Mammary epithelial cell (primary cell): ENCODE measurements at regions not wholly inside any gene's neighbourhood (a gene's known extent, or its start where the extent isn't known, plus 50 kb on each side); places are given as distances from the start of the nearest gene placed in this dataset.

ENCODE experiments used
- EZH2 ChIP-seq: IDR thresholded peaks from 2 replicates; pipeline ENCODE4 v1.6.1; 2012; ENCODE audit warnings: low read length, inconsistent platforms, borderline replicate concordance
- TF ChIP-seq, protein P1 (sequence below), 2 donors: IDR thresholded peaks in 1 of 2; conservative IDR thresholded peaks in 1 of 2; 2 replicates each; pipeline ENCODE4 v1.5.1; 2011 to 2012; ENCODE audit warnings: inconsistent platforms in 2 of 2, low read length in 2 of 2, mild to moderate bottlenecking in 2 of 2, control low read depth in 1 of 2, low read depth in 1 of 2; ENCODE audit not compliant: insufficient read depth in 1 of 2; ENCODE audit errors: extremely low read depth in 1 of 2

DNA sequence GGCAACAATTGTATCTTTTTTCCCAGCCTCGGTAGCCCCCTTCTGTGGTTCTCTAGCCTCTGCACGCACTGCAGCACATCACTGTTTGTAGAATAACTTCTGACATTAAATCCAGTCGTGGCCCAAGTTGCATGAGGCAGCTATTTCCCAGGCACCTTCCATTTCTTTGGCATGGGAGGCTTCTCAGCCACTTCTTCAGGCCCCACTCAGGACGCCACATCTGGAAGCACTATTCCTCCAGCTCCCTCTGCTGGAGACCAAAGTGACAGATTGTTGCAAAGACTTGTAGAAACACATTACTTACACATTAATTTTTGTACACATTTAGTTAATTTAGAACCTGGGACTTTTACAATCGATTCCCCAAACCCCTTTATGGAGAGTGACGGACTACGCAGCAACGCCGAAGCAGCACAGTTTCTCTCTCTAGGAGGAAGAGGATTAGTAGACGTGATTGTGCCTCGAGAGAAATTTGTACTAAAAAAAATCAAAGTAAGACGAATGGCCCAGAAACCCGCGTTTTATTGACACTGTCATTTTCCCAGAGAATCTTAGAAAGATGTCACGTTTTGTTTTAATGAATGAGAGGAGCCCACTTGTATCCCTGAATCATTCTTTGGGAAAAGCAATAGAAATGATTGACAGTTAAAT, 57.8 kb upstream of the RGPD5 start:
- TF ChIP-seq, protein P1, sequence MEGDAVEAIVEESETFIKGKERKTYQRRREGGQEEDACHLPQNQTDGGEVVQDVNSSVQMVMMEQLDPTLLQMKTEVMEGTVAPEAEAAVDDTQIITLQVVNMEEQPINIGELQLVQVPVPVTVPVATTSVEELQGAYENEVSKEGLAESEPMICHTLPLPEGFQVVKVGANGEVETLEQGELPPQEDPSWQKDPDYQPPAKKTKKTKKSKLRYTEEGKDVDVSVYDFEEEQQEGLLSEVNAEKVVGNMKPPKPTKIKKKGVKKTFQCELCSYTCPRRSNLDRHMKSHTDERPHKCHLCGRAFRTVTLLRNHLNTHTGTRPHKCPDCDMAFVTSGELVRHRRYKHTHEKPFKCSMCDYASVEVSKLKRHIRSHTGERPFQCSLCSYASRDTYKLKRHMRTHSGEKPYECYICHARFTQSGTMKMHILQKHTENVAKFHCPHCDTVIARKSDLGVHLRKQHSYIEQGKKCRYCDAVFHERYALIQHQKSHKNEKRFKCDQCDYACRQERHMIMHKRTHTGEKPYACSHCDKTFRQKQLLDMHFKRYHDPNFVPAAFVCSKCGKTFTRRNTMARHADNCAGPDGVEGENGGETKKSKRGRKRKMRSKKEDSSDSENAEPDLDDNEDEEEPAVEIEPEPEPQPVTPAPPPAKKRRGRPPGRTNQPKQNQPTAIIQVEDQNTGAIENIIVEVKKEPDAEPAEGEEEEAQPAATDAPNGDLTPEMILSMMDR (conservative IDR thresholded peaks at IDR 0.05 in 1 of 2, IDR thresholded peaks at IDR 0.05 in 1 of 2; ENCODE audit: extremely low read depth in 1 of 2, insufficient read depth in 1 of 2, low read depth in 1 of 2, low read length in 2 of 2) = peak; percentile 57 to 73
- no peak for TF ChIP-seq EZH2
